ENCODE measurements at regions not wholly inside any gene's neighbourhood (a gene's known extent, or its start where the extent isn't known, plus 50 kb on each side); places are given as distances from the start of the nearest gene placed in this dataset.

GRCh38 chr1:95863086-95863485 is 629.1 kb downstream of the RWDD3 start:
- no peak for TF ChIP-seq CTCF (IDR thresholded peaks at IDR 0.05 in 4 of 5, conservative IDR thresholded peaks at IDR 0.05 in 1 of 5)
- TF ChIP-seq POLR2A (IDR thresholded peaks at IDR 0.05) = no peak

Measured in gastrocnemius medialis (tissue), 4 donors.